Skeletal muscle cell (primary cell): ENCODE measurements at regions not wholly inside any gene's neighbourhood (a gene's known extent, or its start where the extent isn't known, plus 50 kb on each side); places are given as distances from the start of the nearest gene placed in this dataset.

Experiments used
- DNase-seq: peaks from one replicate; pipeline ENCODE4 v3.0.0-alpha.2; 2010; ENCODE audit warnings: low read depth
- H3K4me3 ChIP-seq: 2 replicates; pipeline ENCODE4 v1.5.1; 2011; ENCODE audit warnings: low read depth, mild to moderate bottlenecking, control low read depth, low read length, moderate library complexity

- H3K4me3 ChIP-seq: no peak overlapping the region
- DNase-seq: peak; percentile 41
These were observed 91.3 kb upstream of the TMEM17 start for GRCh38 chr2:62597323-62597722.

GRCh38 chr2:62596061-62596921, 90.3 kb upstream of the TMEM17 start:
- peak; percentile 37 for DNase-seq
- H3K4me3 ChIP-seq: no peak overlapping the region

GRCh38 chr2:62595474-62595873, 89.5 kb upstream of the TMEM17 start:
- no peak overlapping the region for H3K4me3 ChIP-seq
- DNase-seq: no peak

- H3K4me3 ChIP-seq: no peak overlapping the region
These were observed 87.8 kb upstream of the TMEM17 start for GRCh38 chr2:62593825-62594224.

GRCh38 chr2:62591491-62591890, 85.5 kb upstream of the TMEM17 start:
- no peak overlapping the region for H3K4me3 ChIP-seq
- no peak for DNase-seq

More at GRCh38 chr2:62593825-62594224, 87.8 kb upstream of the TMEM17 start:
- no peak for DNase-seq

- H3K4me3 ChIP-seq: no peak overlapping the region
These were observed 83.8 kb upstream of the TMEM17 start for GRCh38 chr2:62589691-62590356.

GRCh38 chr2:62587592-62587991, 81.6 kb upstream of the TMEM17 start:
- no peak overlapping the region for H3K4me3 ChIP-seq
- no peak for DNase-seq

More at GRCh38 chr2:62589691-62590356, 83.8 kb upstream of the TMEM17 start:
- no peak for DNase-seq

- H3K4me3 ChIP-seq: no peak overlapping the region
- peak; percentile 20 for DNase-seq
These were observed 81.0 kb upstream of the TMEM17 start for GRCh38 chr2:62586981-62587380.

GRCh38 chr2:62578803-62579640, 73.0 kb upstream of the TMEM17 start:
- peak; percentile 89 for DNase-seq
- no peak overlapping the region for H3K4me3 ChIP-seq

- no peak overlapping the region for H3K4me3 ChIP-seq
- peak; percentile 83 for DNase-seq
These were observed 72.2 kb upstream of the TMEM17 start for GRCh38 chr2:62577994-62578781.

- no peak for DNase-seq
- H3K4me3 ChIP-seq: no peak overlapping the region
These were observed 70.4 kb upstream of the TMEM17 start for GRCh38 chr2:62576276-62576939.

GRCh38 chr2:62573936-62574335, 67.9 kb upstream of the TMEM17 start:
- no peak overlapping the region for H3K4me3 ChIP-seq
- no peak for DNase-seq

- no peak for DNase-seq
- H3K4me3 ChIP-seq: no peak overlapping the region
These were observed 67.2 kb upstream of the TMEM17 start for GRCh38 chr2:62573137-62573731.

GRCh38 chr2:62570861-62571698, 65.1 kb upstream of the TMEM17 start:
- peak overlapping the region; percentile 33 for H3K4me3 ChIP-seq
- DNase-seq: no peak

- no peak for DNase-seq
- H3K4me3 ChIP-seq: no peak overlapping the region
These were observed 64.2 kb upstream of the TMEM17 start for GRCh38 chr2:62569907-62570841.
